Epithelial cell of esophagus (primary cell): ENCODE measurements at regions not wholly inside any gene's neighbourhood (a gene's known extent, or its start where the extent isn't known, plus 50 kb on each side); places are given as distances from the start of the nearest gene placed in this dataset.
"Not testable (repeated sequence)": the region's sequence is repeated elsewhere in the genome, so short reads cannot be mapped to it uniquely, and the experiment has no call there.

Experiments used
- DNase-seq: peaks from one replicate; pipeline ENCODE4 v3.0.0; 2010; ENCODE audit warnings: low read depth
- H3K4me3 ChIP-seq: 2 replicates; pipeline ENCODE4 v1.5.1; 2011; ENCODE audit warnings: mild to moderate bottlenecking, low read length, control low read depth
- TF ChIP-seq, protein P1 (sequence below): IDR thresholded peaks from 2 replicates; pipeline ENCODE4 v1.5.1; 2011; ENCODE audit warnings: low read depth, mild to moderate bottlenecking, low read length, control low read depth, inconsistent platforms; ENCODE audit not compliant: insufficient read depth; ENCODE audit errors: missing control alignments

DNA sequence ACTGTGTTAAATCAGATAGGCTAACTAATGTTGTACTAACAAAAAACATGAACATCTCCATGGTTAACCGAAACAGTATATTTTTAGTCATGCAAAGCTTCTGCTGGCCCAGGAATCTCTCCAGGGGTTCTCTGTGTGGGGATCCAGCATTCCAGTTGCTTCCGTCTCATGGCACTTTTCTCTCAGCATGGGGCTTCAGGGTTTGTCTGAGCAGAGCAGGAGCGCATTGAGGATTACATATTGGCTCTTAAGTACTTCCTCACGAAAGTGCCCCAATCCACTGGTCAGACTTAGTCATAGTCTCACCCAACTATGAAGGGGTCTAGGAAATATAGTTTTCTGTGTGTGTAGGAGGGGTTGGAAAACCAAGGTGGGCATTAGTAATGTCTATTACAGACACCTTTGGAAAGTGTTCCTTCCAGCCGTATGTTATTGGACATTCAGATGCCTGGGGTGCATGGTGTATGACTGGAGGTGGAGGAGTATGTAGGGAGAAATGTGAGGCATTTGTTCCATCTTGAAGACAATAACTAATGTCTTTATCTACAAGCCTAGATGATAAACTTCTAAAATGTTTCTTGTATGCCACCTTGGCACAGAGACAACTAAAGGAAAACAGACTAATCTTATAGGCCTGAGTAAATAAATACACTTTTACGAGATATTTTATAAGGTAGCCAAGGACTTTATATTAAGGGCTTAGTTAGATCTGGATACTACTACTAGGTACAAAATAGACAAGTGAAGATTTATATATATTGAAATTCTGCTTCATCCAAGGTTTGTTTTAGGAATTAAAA, 123.8 kb upstream of the ZEB2 start:
- DNase-seq = no peak
- TF ChIP-seq, protein P1, sequence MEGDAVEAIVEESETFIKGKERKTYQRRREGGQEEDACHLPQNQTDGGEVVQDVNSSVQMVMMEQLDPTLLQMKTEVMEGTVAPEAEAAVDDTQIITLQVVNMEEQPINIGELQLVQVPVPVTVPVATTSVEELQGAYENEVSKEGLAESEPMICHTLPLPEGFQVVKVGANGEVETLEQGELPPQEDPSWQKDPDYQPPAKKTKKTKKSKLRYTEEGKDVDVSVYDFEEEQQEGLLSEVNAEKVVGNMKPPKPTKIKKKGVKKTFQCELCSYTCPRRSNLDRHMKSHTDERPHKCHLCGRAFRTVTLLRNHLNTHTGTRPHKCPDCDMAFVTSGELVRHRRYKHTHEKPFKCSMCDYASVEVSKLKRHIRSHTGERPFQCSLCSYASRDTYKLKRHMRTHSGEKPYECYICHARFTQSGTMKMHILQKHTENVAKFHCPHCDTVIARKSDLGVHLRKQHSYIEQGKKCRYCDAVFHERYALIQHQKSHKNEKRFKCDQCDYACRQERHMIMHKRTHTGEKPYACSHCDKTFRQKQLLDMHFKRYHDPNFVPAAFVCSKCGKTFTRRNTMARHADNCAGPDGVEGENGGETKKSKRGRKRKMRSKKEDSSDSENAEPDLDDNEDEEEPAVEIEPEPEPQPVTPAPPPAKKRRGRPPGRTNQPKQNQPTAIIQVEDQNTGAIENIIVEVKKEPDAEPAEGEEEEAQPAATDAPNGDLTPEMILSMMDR = no peak

DNA sequence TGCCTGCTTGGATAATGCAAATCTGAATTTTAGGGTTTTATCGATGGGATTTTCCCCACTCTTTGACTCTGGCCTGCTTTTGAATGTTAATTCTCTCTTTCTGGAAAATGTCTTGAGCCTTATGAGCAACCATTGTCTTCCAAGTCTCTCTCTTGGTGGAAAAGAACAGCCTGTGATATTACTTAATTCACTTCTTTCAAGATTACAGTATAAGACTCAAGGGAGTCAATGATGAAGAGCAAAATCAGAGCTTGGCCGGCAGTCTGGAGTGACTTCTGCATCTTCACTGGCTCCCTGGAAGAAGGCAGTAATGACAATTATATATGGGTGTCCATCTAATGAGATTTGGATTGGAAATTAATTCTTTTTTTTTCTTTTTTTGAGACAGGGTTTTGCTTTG, 122.9 kb upstream of the ZEB2 start:
- TF ChIP-seq, protein P1 = no peak
- H3K4me3 ChIP-seq = no peak overlapping the region
- DNase-seq = no peak

More for the DNA sequence above, 123.8 kb upstream of the ZEB2 start:
- no peak overlapping the region for H3K4me3 ChIP-seq

DNA sequence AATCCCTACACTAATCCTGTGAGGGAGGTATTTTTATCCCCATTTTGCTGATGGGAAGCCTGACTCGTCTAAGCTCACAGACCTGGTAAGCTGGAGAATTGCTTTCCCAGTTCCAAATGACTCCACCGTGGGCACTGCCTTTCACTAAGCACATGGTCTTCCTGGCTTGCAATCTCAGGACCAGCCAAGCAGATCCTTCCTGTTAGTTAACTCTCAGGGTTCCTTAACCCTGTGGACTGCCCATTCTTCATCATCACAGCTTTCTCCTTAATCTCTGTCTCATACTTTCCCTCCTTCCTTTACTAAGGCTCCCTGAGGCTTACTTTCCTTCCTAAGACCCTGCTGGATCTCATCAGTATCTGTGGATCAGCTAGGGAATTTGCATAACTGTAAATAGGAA, 122.2 kb upstream of the ZEB2 start:
- TF ChIP-seq, protein P1 = no peak
- H3K4me3 ChIP-seq = no peak overlapping the region
- no peak for DNase-seq

DNA sequence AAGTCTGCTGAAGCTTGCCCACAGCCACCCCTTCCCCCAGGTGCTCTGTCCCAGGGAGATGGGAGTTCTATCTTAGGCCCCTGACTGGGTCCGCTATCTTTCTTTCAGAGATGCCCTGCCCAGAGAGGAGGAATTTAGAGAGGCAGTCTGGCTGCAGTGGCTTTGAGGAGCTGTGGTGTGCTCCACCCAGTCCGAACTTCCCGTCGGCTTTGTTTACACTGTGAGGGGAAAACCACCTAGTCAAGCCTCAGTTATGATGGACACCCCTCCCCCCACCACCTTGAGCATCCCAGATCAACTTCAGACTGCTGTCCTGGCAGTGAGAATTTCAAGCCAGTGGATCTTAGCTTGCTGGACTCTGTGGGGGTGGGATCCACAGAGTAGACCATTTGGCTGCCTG, 118.3 kb upstream of the ZEB2 start:
- not testable (repeated sequence) for H3K4me3 ChIP-seq, DNase-seq

DNA sequence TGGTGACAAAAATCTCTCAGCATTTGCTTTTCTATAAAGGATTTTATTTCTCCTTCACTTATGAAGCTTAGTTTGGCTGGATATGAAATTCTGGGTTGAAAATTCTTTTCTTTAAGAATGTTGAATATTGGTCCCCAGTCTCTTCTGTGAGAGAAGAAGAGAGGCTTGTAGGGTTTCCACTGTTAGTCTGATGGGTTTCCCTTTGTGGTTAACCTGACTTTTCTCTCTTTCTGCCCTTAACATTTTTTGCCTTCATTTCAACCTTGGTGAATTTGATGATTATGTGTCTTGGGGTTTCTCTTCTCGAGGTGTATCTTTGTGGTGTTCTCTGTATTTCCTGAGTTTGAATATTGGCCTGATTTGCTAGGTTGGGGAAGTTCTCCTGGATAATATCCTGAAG, 116.9 kb upstream of the ZEB2 start:
- not testable (repeated sequence) for H3K4me3 ChIP-seq, DNase-seq

DNA sequence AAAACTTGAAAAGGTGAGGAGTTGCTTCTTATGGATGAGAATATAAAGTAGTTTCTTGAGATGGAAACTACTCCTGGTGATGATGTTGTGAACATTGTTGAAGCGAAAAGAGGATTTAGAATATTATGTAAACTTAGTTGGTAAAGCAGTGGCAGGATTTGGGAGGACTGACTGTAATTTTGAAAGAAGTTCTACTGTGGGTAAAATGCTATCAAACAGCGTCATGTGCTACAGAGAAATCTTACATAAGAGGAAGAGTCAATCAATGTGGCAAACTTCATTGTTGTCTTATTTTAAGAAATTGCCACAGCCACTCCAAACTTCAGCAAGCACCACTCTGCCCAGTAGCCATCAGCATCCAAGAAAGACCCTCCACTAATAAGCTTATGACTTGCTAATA, 112.9 kb upstream of the ZEB2 start:
- TF ChIP-seq, protein P1 = no peak
- DNase-seq = no peak
- H3K4me3 ChIP-seq = no peak overlapping the region

DNA sequence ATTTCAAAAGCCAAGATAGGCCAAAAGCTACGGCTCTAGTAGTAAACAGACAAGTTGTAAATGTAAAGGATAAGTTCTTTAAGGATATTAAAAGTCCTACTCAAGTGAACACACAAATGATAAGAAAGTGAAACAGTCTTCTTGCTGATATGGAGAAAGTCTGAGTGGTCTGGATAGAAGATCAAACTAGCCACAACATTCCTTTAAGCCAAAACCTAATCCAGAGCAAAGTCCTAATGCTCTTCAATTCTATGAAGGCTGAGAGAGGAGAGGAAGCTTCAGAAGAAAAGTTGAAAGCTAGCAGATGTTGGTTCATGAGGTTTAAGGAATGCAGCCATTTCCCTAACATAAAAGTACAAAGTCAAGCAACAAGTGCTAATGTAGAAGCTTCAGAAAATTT, 111.7 kb upstream of the ZEB2 start:
- H3K4me3 ChIP-seq = no peak overlapping the region
- TF ChIP-seq, protein P1 = no peak
- DNase-seq = no peak

DNA sequence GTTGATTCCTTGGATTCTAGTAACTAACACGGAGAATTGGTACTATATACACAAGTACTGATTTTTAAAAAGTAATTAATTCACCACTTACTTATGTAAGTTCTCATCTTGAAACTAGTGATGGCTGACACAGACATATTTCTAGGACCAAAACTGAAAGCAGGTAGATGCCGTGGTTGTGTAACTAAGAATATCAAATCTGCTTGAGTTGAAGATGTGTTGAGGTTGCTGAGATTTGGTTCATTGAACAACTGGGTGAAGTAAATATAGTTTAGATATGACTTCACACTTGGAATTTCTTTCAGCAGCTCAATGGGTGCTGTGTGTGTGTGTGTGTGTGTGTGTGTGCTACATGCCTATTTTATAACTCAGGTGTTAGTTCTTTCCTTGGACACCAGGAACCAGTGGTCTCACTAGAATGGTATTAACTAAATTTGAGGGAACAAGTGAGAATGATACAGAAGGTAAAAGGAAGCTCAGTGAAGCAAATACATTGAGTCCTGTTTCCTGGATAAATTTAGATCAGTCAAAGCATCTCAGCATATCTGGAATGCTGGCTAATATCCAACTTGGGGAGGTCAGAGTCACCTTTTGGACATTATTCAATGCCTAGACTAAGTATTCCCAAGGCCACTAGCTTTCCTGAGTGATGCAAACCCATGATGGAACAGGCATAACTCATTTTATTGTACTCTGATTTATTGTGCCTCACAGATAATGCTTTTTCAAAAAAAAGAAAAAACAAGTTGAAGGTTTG, 110.7 kb upstream of the ZEB2 start:
- no peak for DNase-seq
- TF ChIP-seq, protein P1 = no peak
- no peak overlapping the region for H3K4me3 ChIP-seq
